BLaER1 (cell line): ENCODE measurements at regions not wholly inside any gene's neighbourhood (a gene's known extent, or its start where the extent isn't known, plus 50 kb on each side); places are given as distances from the start of the nearest gene placed in this dataset.

ENCODE experiments used
- H3K27ac ChIP-seq: shearing (Covaris generic); formaldehyde crosslinking; 2 replicates; pipeline ENCODE4 v1.8.1; 2022
- H3K27me3 ChIP-seq: shearing (Covaris generic); formaldehyde crosslinking; 2 replicates; pipeline ENCODE4 v1.8.1; 2022
- H3K36me3 ChIP-seq: shearing (Covaris generic); formaldehyde crosslinking; 2 replicates; pipeline ENCODE4 v1.8.1; 2022
- H3K4me1 ChIP-seq: shearing (Covaris generic); formaldehyde crosslinking; 2 replicates; pipeline ENCODE4 v1.8.1; 2022
- H3K4me2 ChIP-seq: shearing (Covaris generic); formaldehyde crosslinking; 2 replicates; pipeline ENCODE4 v1.8.1; 2022
- H3K4me3 ChIP-seq: shearing (Covaris generic); formaldehyde crosslinking; 2 replicates; pipeline ENCODE4 v1.8.1; 2022
- H3K9ac ChIP-seq: shearing (Covaris generic); formaldehyde crosslinking; 2 replicates; pipeline ENCODE4 v1.8.1; 2022
- H3K9me3 ChIP-seq: shearing (Covaris generic); formaldehyde crosslinking; 2 replicates; pipeline ENCODE4 v1.8.1; 2022
- H4K20me1 ChIP-seq: shearing (Covaris generic); formaldehyde crosslinking; 2 replicates; pipeline ENCODE4 v1.8.1; 2022
- Cebpa-rat ChIP-seq: shearing (Covaris generic); IDR thresholded peaks from 2 replicates; pipeline ENCODE4 v1.8.1; 2022

GRCh38 chr4:166413356-166413755 lies 540.3 kb downstream of the TLL1 start:
- no peak overlapping the region for H3K9ac ChIP-seq
- H3K27ac ChIP-seq: no peak overlapping the region
- H3K4me1 ChIP-seq: no peaks in the 10 kb centered on the region
- no peaks in the 10 kb centered on the region for H3K36me3 ChIP-seq
- TF ChIP-seq Cebpa-rat: no peak
- no peaks in the 10 kb centered on the region for H3K9me3 ChIP-seq
- no peak overlapping the region for H3K4me2 ChIP-seq
- no peaks in the 10 kb centered on the region for H4K20me1 ChIP-seq
- H3K4me3 ChIP-seq: no peak overlapping the region
- H3K27me3 ChIP-seq: no peaks in the 10 kb centered on the region

GRCh38 chr4:166414431-166414830 lies 541.4 kb downstream of the TLL1 start:
- Histone ChIP-seq H3K27ac (no peak overlapping the region), H4K20me1 (no peaks in the 10 kb centered on the region)

GRCh38 chr4:166415749-166416148 lies 542.7 kb downstream of the TLL1 start:
- Histone ChIP-seq H3K36me3 (no peaks in the 10 kb centered on the region), H3K9ac (no peak overlapping the region), H3K4me3 (no peak overlapping the region), H3K27me3 (no peaks in the 10 kb centered on the region), H4K20me1 (no peaks in the 10 kb centered on the region), H3K9me3 (no peaks in the 10 kb centered on the region), H3K4me2 (no peak overlapping the region), H3K27ac (no peak overlapping the region), H3K4me1 (no peaks in the 10 kb centered on the region)
- no peak for TF ChIP-seq Cebpa-rat

More at GRCh38 chr4:166414431-166414830, 541.4 kb downstream of the TLL1 start:
- Histone ChIP-seq H3K27me3 (no peaks in the 10 kb centered on the region), H3K4me1 (no peaks in the 10 kb centered on the region), H3K9ac (no peak overlapping the region), H3K9me3 (no peaks in the 10 kb centered on the region), H3K4me2 (no peak overlapping the region), H3K4me3 (no peak overlapping the region), H3K36me3 (no peaks in the 10 kb centered on the region)
- no peak for TF ChIP-seq Cebpa-rat

GRCh38 chr4:166421556-166422156 lies 548.6 kb downstream of the TLL1 start:
- TF ChIP-seq Cebpa-rat: no peak
- Histone ChIP-seq H3K4me3 (no peak overlapping the region), H4K20me1 (no peaks in the 10 kb centered on the region), H3K9ac (no peak overlapping the region), H3K4me1 (no peaks in the 10 kb centered on the region), H3K36me3 (no peaks in the 10 kb centered on the region), H3K9me3 (0 out of 2 replicates have a peak, but pooled peaks cover 6% of the 10 kb centered on the region), H3K27me3 (no peaks in the 10 kb centered on the region), H3K27ac (no peak overlapping the region), H3K4me2 (no peak overlapping the region)

- 0 out of 2 replicates have a peak, but pooled peaks cover 6% of the 10 kb centered on the region for H3K9me3 ChIP-seq
- H3K4me3 ChIP-seq: no peak overlapping the region
- no peaks in the 10 kb centered on the region for H3K36me3 ChIP-seq
- H3K27me3 ChIP-seq: no peaks in the 10 kb centered on the region
- no peak overlapping the region for H3K4me2 ChIP-seq
- no peak overlapping the region for H3K9ac ChIP-seq
- H3K4me1 ChIP-seq: no peaks in the 10 kb centered on the region
- H4K20me1 ChIP-seq: no peaks in the 10 kb centered on the region
- TF ChIP-seq Cebpa-rat: no peak
- H3K27ac ChIP-seq: no peak overlapping the region
Observed at GRCh38 chr4:166422475-166422874, 549.4 kb downstream of the TLL1 start.

- no peak for TF ChIP-seq Cebpa-rat
- Histone ChIP-seq H3K27ac (no peak overlapping the region), H3K27me3 (no peaks in the 10 kb centered on the region), H3K9me3 (no peaks in the 10 kb centered on the region), H3K4me2 (no peak overlapping the region), H3K36me3 (no peaks in the 10 kb centered on the region), H3K9ac (no peak overlapping the region), H3K4me1 (no peaks in the 10 kb centered on the region), H4K20me1 (no peaks in the 10 kb centered on the region), H3K4me3 (no peak overlapping the region)
Observed at GRCh38 chr4:166426300-166426863, 553.3 kb downstream of the TLL1 start.

GRCh38 chr4:166432125-166432524 lies 559.1 kb downstream of the TLL1 start:
- Histone ChIP-seq H3K27ac (no peak overlapping the region), H3K27me3 (no peaks in the 10 kb centered on the region), H3K4me2 (no peak overlapping the region), H3K9me3 (no peaks in the 10 kb centered on the region), H3K4me1 (no peaks in the 10 kb centered on the region), H3K36me3 (no peaks in the 10 kb centered on the region), H4K20me1 (no peaks in the 10 kb centered on the region), H3K9ac (no peak overlapping the region), H3K4me3 (no peak overlapping the region)
- TF ChIP-seq Cebpa-rat: no peak

GRCh38 chr4:166432842-166433241 lies 559.8 kb downstream of the TLL1 start:
- no peak overlapping the region for H3K27ac ChIP-seq
- TF ChIP-seq Cebpa-rat: no peak
- H3K36me3 ChIP-seq: no peaks in the 10 kb centered on the region
- H4K20me1 ChIP-seq: no peaks in the 10 kb centered on the region
- H3K9me3 ChIP-seq: no peaks in the 10 kb centered on the region
- H3K4me3 ChIP-seq: no peak overlapping the region
- H3K9ac ChIP-seq: no peak overlapping the region
- H3K4me1 ChIP-seq: no peaks in the 10 kb centered on the region
- H3K27me3 ChIP-seq: no peaks in the 10 kb centered on the region
- no peak overlapping the region for H3K4me2 ChIP-seq

- Histone ChIP-seq H3K36me3 (no peaks in the 10 kb centered on the region), H3K9me3 (no peaks in the 10 kb centered on the region), H3K9ac (no peak overlapping the region), H3K27ac (no peak overlapping the region), H4K20me1 (no peaks in the 10 kb centered on the region), H3K4me2 (no peak overlapping the region), H3K27me3 (no peaks in the 10 kb centered on the region), H3K4me1 (no peaks in the 10 kb centered on the region), H3K4me3 (no peak overlapping the region)
- TF ChIP-seq Cebpa-rat: no peak
Observed at GRCh38 chr4:166435449-166435848, 562.4 kb downstream of the TLL1 start.

- Histone ChIP-seq H3K9me3 (peaks cover 12% of the 10 kb centered on the region), H3K4me2 (no peak overlapping the region), H3K27me3 (no peaks in the 10 kb centered on the region), H3K4me1 (no peaks in the 10 kb centered on the region), H3K27ac (no peak overlapping the region), H3K36me3 (no peaks in the 10 kb centered on the region), H3K9ac (no peak overlapping the region), H4K20me1 (no peaks in the 10 kb centered on the region), H3K4me3 (no peak overlapping the region)
- TF ChIP-seq Cebpa-rat: no peak
Observed at GRCh38 chr4:166458756-166459155, 585.7 kb downstream of the TLL1 start.
